ENCODE measurements at regions not wholly inside any gene's neighbourhood (a gene's known extent, or its start where the extent isn't known, plus 50 kb on each side); places are given as distances from the start of the nearest gene placed in this dataset.
"Not testable (repeated sequence)": the region's sequence is repeated elsewhere in the genome, so short reads cannot be mapped to it uniquely, and the experiment has no call there.

DNA sequence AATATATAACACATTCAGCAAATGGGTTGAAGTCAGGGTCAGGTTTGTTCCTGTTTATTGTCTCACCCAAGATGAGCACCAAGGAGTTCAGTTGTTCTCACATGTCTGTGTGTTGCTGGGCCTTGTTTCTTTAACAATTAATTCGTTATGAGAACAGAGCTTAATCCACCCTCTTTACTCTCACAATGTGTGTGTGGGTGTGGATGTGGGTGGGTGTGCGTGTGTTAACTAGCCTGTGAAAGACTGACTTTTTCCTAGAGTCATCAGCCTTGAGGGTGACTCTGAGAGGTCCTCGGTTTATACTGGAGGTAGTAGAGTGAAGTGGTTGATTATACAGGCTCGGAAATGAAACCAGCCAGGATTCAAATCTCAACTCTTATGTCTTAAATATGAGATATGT lies 672.1 kb downstream of the MAFB start:
- H3K9me2 ChIP-seq (replicated peaks; ENCODE audit: low read depth, low read length): no peaks in the 10 kb centered on the region
- no peak overlapping the region for H3K4me3 ChIP-seq (ENCODE audit: low read length, poor library complexity, severe bottlenecking)
- no peaks in the 10 kb centered on the region for H3K36me3 ChIP-seq (ENCODE audit: insufficient read depth, low read length)
- H3K4me1 ChIP-seq (ENCODE audit: insufficient read depth, low read length, poor library complexity, severe bottlenecking): no peaks in the 10 kb centered on the region
- H3K4me2 ChIP-seq (ENCODE audit: low read depth, low read length, poor library complexity, severe bottlenecking): no peak overlapping the region
- no peaks in the 10 kb centered on the region for H4K20me1 ChIP-seq (ENCODE audit: insufficient read depth, low read length, poor library complexity, severe bottlenecking)
- no peaks in the 10 kb centered on the region for H3K27me3 ChIP-seq (ENCODE audit: insufficient read depth, low read length, poor library complexity, severe bottlenecking)
- H2AFZ ChIP-seq (ENCODE audit: low read length): no peak overlapping the region
- no peak overlapping the region for H3K9ac ChIP-seq (ENCODE audit: low read depth, low read length, poor library complexity, severe bottlenecking)
- TF ChIP-seq CTCF (conservative IDR thresholded peaks at IDR 0.05; ENCODE audit: low read length) (no peak), EZH2phosphoT487 (IDR thresholded peaks at IDR 0.05; ENCODE audit: borderline replicate concordance) (no peak)
- no peaks in the 10 kb centered on the region for H3K79me2 ChIP-seq (ENCODE audit: insufficient read depth, low read length)
- no peaks in the 10 kb centered on the region for H3F3A ChIP-seq (ENCODE audit: low read depth)
- no peaks in the 10 kb centered on the region for H3K9me3 ChIP-seq (ENCODE audit: insufficient read depth, low read depth, low read length)

GRCh38 chr20:40016392-40016791 lies 672.6 kb downstream of the MAFB start:
- H3K27me3 ChIP-seq (ENCODE audit: insufficient read depth, low read length, poor library complexity, severe bottlenecking): no peaks in the 10 kb centered on the region
- H3K79me2 ChIP-seq (ENCODE audit: insufficient read depth, low read length): no peaks in the 10 kb centered on the region
- H3K4me1 ChIP-seq (ENCODE audit: insufficient read depth, low read length, poor library complexity, severe bottlenecking): no peaks in the 10 kb centered on the region
- no peaks in the 10 kb centered on the region for H3K36me3 ChIP-seq (ENCODE audit: insufficient read depth, low read length)
- H2AFZ ChIP-seq (ENCODE audit: low read length): no peak overlapping the region
- H3K9ac ChIP-seq (ENCODE audit: low read depth, low read length, poor library complexity, severe bottlenecking): no peak overlapping the region
- no peak overlapping the region for H3K4me3 ChIP-seq (ENCODE audit: low read length, poor library complexity, severe bottlenecking)
- no peak overlapping the region for H3K4me2 ChIP-seq (ENCODE audit: low read depth, low read length, poor library complexity, severe bottlenecking)
- no peaks in the 10 kb centered on the region for H3K9me2 ChIP-seq (replicated peaks; ENCODE audit: low read depth, low read length)
- no peak for TF ChIP-seq EZH2phosphoT487 (IDR thresholded peaks at IDR 0.05; ENCODE audit: borderline replicate concordance)
- no peak for TF ChIP-seq CTCF (conservative IDR thresholded peaks at IDR 0.05; ENCODE audit: low read length)
- no peaks in the 10 kb centered on the region for H4K20me1 ChIP-seq (ENCODE audit: insufficient read depth, low read length, poor library complexity, severe bottlenecking)
- no peaks in the 10 kb centered on the region for H3F3A ChIP-seq (ENCODE audit: low read depth)
- H3K9me3 ChIP-seq (ENCODE audit: insufficient read depth, low read depth, low read length): no peaks in the 10 kb centered on the region

DNA sequence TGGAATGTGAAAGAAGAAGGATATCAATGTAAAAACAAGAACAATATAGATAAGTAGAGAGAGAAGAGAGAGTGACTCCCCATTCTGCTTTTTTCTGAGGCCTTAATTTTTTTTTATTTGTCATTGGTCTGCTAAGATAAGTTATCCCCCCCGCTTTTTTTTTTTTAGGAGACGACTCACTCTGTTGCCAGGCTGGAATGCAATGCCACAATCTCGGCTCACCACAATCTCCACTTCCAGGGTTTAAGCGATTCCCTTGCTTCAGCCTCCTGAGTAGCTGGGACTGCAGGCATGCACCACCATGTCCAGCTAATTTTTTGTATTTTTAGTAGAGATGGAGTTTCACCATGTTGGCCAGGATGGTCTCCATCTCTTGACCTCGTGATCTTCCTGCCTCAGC lies 677.0 kb downstream of the MAFB start:
- not testable (repeated sequence) for H3F3A ChIP-seq (ENCODE audit: low read depth); H3K4me1 ChIP-seq (ENCODE audit: insufficient read depth, low read length, poor library complexity, severe bottlenecking); H2AFZ ChIP-seq (ENCODE audit: low read length); H3K9me2 ChIP-seq (replicated peaks; ENCODE audit: low read depth, low read length); H3K9me3 ChIP-seq (ENCODE audit: insufficient read depth, low read depth, low read length); H3K4me3 ChIP-seq (ENCODE audit: low read length, poor library complexity, severe bottlenecking); H4K20me1 ChIP-seq (ENCODE audit: insufficient read depth, low read length, poor library complexity, severe bottlenecking); H3K36me3 ChIP-seq (ENCODE audit: insufficient read depth, low read length); H3K27me3 ChIP-seq (ENCODE audit: insufficient read depth, low read length, poor library complexity, severe bottlenecking); H3K9ac ChIP-seq (ENCODE audit: low read depth, low read length, poor library complexity, severe bottlenecking); H3K4me2 ChIP-seq (ENCODE audit: low read depth, low read length, poor library complexity, severe bottlenecking); H3K79me2 ChIP-seq (ENCODE audit: insufficient read depth, low read length)

DNA sequence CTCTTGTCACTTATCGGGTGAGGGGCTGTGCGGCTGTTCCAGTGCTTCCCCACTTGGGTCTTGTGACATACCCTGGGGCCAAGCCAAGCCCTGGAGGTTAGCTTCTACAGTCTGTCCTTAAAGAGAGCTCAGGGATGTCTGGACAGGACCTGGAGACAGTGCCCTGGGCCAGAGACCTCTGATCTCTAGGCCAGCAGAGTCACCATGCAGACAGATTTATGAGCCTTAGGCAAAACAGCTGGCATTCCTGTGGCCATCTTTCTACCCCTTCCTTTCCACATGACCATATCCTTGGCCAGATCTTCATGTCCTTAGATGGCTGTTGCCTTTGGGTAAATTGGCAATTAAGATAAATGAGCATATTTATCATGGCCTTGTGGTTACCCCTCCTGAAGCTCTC lies 678.6 kb downstream of the MAFB start:
- Histone ChIP-seq H3K27me3 (ENCODE audit: insufficient read depth, low read length, poor library complexity, severe bottlenecking) (no peaks in the 10 kb centered on the region), H3F3A (ENCODE audit: low read depth) (no peaks in the 10 kb centered on the region), H3K4me3 (ENCODE audit: low read length, poor library complexity, severe bottlenecking) (no peak overlapping the region), H3K4me1 (ENCODE audit: insufficient read depth, low read length, poor library complexity, severe bottlenecking) (no peaks in the 10 kb centered on the region), H4K20me1 (ENCODE audit: insufficient read depth, low read length, poor library complexity, severe bottlenecking) (no peaks in the 10 kb centered on the region), H3K36me3 (ENCODE audit: insufficient read depth, low read length) (no peaks in the 10 kb centered on the region), H3K79me2 (ENCODE audit: insufficient read depth, low read length) (no peaks in the 10 kb centered on the region), H3K9me3 (ENCODE audit: insufficient read depth, low read depth, low read length) (no peaks in the 10 kb centered on the region), H3K9ac (ENCODE audit: low read depth, low read length, poor library complexity, severe bottlenecking) (no peak overlapping the region), H3K9me2 (replicated peaks; ENCODE audit: low read depth, low read length) (no peaks in the 10 kb centered on the region), H3K4me2 (ENCODE audit: low read depth, low read length, poor library complexity, severe bottlenecking) (no peak overlapping the region), H2AFZ (ENCODE audit: low read length) (no peak overlapping the region)
- no peak for TF ChIP-seq EZH2phosphoT487 (IDR thresholded peaks at IDR 0.05; ENCODE audit: borderline replicate concordance)
- TF ChIP-seq CTCF (conservative IDR thresholded peaks at IDR 0.05; ENCODE audit: low read length): no peak
